Erythroblast (primary cell): ENCODE measurements at regions not wholly inside any gene's neighbourhood (a gene's known extent, or its start where the extent isn't known, plus 50 kb on each side); places are given as distances from the start of the nearest gene placed in this dataset.

Source experiments
- GATA1 ChIP-seq: IDR thresholded peaks from 2 replicates; pipeline ENCODE4 v1.6.1; 2011; ENCODE audit warnings: low read depth, mild to moderate bottlenecking, control low read depth, low read length, moderate library complexity
- POLR2A ChIP-seq: IDR thresholded peaks from 2 replicates; pipeline ENCODE4 v1.6.1; 2011; ENCODE audit warnings: mild to moderate bottlenecking, low read length

GRCh38 chr4:149988087-149988410, 90.2 kb upstream of the DCLK2 start:
- TF ChIP-seq POLR2A: no peak
- no peak for TF ChIP-seq GATA1
